ENCODE measurements at regions not wholly inside any gene's neighbourhood (a gene's known extent, or its start where the extent isn't known, plus 50 kb on each side); places are given as distances from the start of the nearest gene placed in this dataset.
"Not testable (repeated sequence)": the region's sequence is repeated elsewhere in the genome, so short reads cannot be mapped to it uniquely, and the experiment has no call there.

GRCh38 chr2:120511536-120511935 is 165.6 kb downstream of the INHBB start:
- H3K4me3 ChIP-seq (ENCODE audit: low read depth, low read length) = no peak overlapping the region
- TF ChIP-seq CTCF (IDR thresholded peaks at IDR 0.05; ENCODE audit: insufficient read depth, low read depth, low read length) = no peak
- no peak for DNase-seq (ENCODE audit: low read depth)

GRCh38 chr2:120511947-120512710 is 166.2 kb downstream of the INHBB start:
- DNase-seq (ENCODE audit: low read depth) = no peak

GRCh38 chr2:120513776-120514357 is 167.9 kb downstream of the INHBB start:
- no peak overlapping the region for H3K4me3 ChIP-seq (ENCODE audit: low read depth, low read length)
- no peak for TF ChIP-seq CTCF (IDR thresholded peaks at IDR 0.05; ENCODE audit: insufficient read depth, low read depth, low read length)
- DNase-seq (ENCODE audit: low read depth) = no peak

More at GRCh38 chr2:120511947-120512710, 166.2 kb downstream of the INHBB start:
- H3K4me3 ChIP-seq (ENCODE audit: low read depth, low read length) = no peak overlapping the region
- TF ChIP-seq CTCF (IDR thresholded peaks at IDR 0.05; ENCODE audit: insufficient read depth, low read depth, low read length) = no peak

- no peak overlapping the region for H3K4me3 ChIP-seq (ENCODE audit: low read depth, low read length)
- TF ChIP-seq CTCF (IDR thresholded peaks at IDR 0.05; ENCODE audit: insufficient read depth, low read depth, low read length) = no peak
- no peak for DNase-seq (ENCODE audit: low read depth)
Measured at GRCh38 chr2:120514521-120514920, 168.6 kb downstream of the INHBB start.

GRCh38 chr2:120515066-120515758 is 169.3 kb downstream of the INHBB start:
- H3K4me3 ChIP-seq (ENCODE audit: low read depth, low read length); DNase-seq (ENCODE audit: low read depth): not testable (repeated sequence)

GRCh38 chr2:120515759-120516678 is 170.1 kb downstream of the INHBB start:
- no peak for DNase-seq (ENCODE audit: low read depth)
- H3K4me3 ChIP-seq (ENCODE audit: low read depth, low read length) = no peak overlapping the region
- TF ChIP-seq CTCF (IDR thresholded peaks at IDR 0.05; ENCODE audit: insufficient read depth, low read depth, low read length) = no peak
